H9 (cell line): ENCODE measurements at regions not wholly inside any gene's neighbourhood (a gene's known extent, or its start where the extent isn't known, plus 50 kb on each side); places are given as distances from the start of the nearest gene placed in this dataset.

Experiments used
- DNase-seq: peaks from one replicate; pipeline ENCODE4 v3.0.0-alpha.2; 2017
- H2AFZ ChIP-seq: one replicate; pipeline ENCODE4 v1.6.1; 2013; ENCODE audit warnings: mild to moderate bottlenecking, low read length, control low read depth, moderate library complexity
- H2AK5ac ChIP-seq: 2 replicates; pipeline ENCODE4 v1.6.1; 2013; ENCODE audit warnings: low read length, control low read depth, mixed read lengths; ENCODE audit not compliant: insufficient read length
- H2BK120ac ChIP-seq: one replicate; pipeline ENCODE4 v1.6.1; 2013; ENCODE audit warnings: low read depth, mild to moderate bottlenecking, low read length, control low read depth, inconsistent platforms; ENCODE audit not compliant: poor library complexity, severe bottlenecking
- H2BK12ac ChIP-seq: 2 replicates; pipeline ENCODE4 v1.6.1; 2013; ENCODE audit warnings: low read length, control low read depth, mixed read lengths, low read depth; ENCODE audit not compliant: insufficient read length
- H2BK15ac ChIP-seq: 2 replicates; pipeline ENCODE4 v1.6.1; 2013; ENCODE audit warnings: low read depth, low read length, control low read depth
- H2BK20ac ChIP-seq: one replicate; pipeline ENCODE4 v1.6.1; 2013; ENCODE audit warnings: low read depth, mild to moderate bottlenecking, low read length, control low read depth, inconsistent platforms; ENCODE audit not compliant: poor library complexity, severe bottlenecking
- H2BK5ac ChIP-seq: 2 replicates; pipeline ENCODE4 v1.6.1; 2013; ENCODE audit warnings: low read length, control low read depth, mixed read lengths; ENCODE audit not compliant: insufficient read length
- H3K14ac ChIP-seq: 2 replicates; pipeline ENCODE4 v1.6.1; 2013; ENCODE audit warnings: low read length, control low read depth; ENCODE audit not compliant: insufficient read depth
- H3K18ac ChIP-seq: 2 replicates; pipeline ENCODE4 v1.6.1; 2013; ENCODE audit warnings: low read depth, mild to moderate bottlenecking, mixed read lengths, low read length, control low read depth; ENCODE audit not compliant: insufficient read length
- H3K23ac ChIP-seq: 2 replicates; pipeline ENCODE4 v1.6.1; 2013; ENCODE audit warnings: low read length, control low read depth, mixed read lengths, low read depth; ENCODE audit not compliant: insufficient read length
- H3K23me2 ChIP-seq: 2 replicates; pipeline ENCODE4 v1.6.1; 2013; ENCODE audit warnings: low read depth, mild to moderate bottlenecking, mixed read lengths, low read length, control low read depth; ENCODE audit not compliant: insufficient read length, poor library complexity, severe bottlenecking
- H3K27ac ChIP-seq: 2 replicates; pipeline ENCODE4 v1.5.1; 2013; ENCODE audit warnings: low read length, control low read depth, mixed read lengths, low read depth; ENCODE audit not compliant: insufficient read length
- H3K27me3 ChIP-seq: 2 replicates; pipeline ENCODE4 v1.6.1; 2013; ENCODE audit warnings: low read length, control low read depth, inconsistent platforms; ENCODE audit not compliant: insufficient read depth
- H3K4ac ChIP-seq: 2 replicates; pipeline ENCODE4 v1.6.1; 2013; ENCODE audit warnings: low read depth, mild to moderate bottlenecking, control low read depth, inconsistent platforms, low read length, moderate library complexity
- H3K4me1 ChIP-seq: 2 replicates; pipeline ENCODE4 v1.6.1; 2013; ENCODE audit warnings: low read length, control low read depth, inconsistent platforms; ENCODE audit not compliant: insufficient read depth
- H3K4me2 ChIP-seq: 2 replicates; pipeline ENCODE4 v1.6.1; 2013; ENCODE audit warnings: low read length, control low read depth, mixed read lengths; ENCODE audit not compliant: insufficient read length, insufficient read depth
- H3K56ac ChIP-seq: 2 replicates; pipeline ENCODE4 v1.6.1; 2013; ENCODE audit warnings: low read depth, mild to moderate bottlenecking, mixed read lengths, low read length, control low read depth; ENCODE audit not compliant: insufficient read length
- H3K79me1 ChIP-seq: 2 replicates; pipeline ENCODE4 v1.6.1; 2013; ENCODE audit warnings: low read depth, mild to moderate bottlenecking, moderate library complexity, low read length, control low read depth, inconsistent platforms; ENCODE audit not compliant: insufficient read depth, poor library complexity, severe bottlenecking
- H3K79me2 ChIP-seq: 2 replicates; pipeline ENCODE4 v1.6.1; 2013; ENCODE audit warnings: low read length, control low read depth, inconsistent platforms; ENCODE audit not compliant: insufficient read depth
- H3K9ac ChIP-seq: 2 replicates; pipeline ENCODE4 v1.6.1; 2013; ENCODE audit warnings: low read length, control low read depth, mixed read lengths; ENCODE audit not compliant: insufficient read length; ENCODE audit errors: extremely low read depth
- H3K9me3 ChIP-seq: one replicate; pipeline ENCODE4 v1.6.1; 2013; ENCODE audit warnings: low read depth, low read length, inconsistent platforms; ENCODE audit not compliant: control insufficient read depth
- H3T11ph ChIP-seq: one replicate; pipeline ENCODE4 v1.6.1; 2013; ENCODE audit warnings: mild to moderate bottlenecking, low read length, control low read depth, inconsistent platforms
- H4K20me1 ChIP-seq: one replicate; pipeline ENCODE4 v1.6.1; 2013; ENCODE audit not compliant: control insufficient read depth, insufficient read length, insufficient read depth
- H4K5ac ChIP-seq: 2 replicates; pipeline ENCODE4 v1.6.1; 2013; ENCODE audit warnings: low read depth, mild to moderate bottlenecking, mixed read lengths, low read length, control low read depth; ENCODE audit not compliant: insufficient read length
- H4K8ac ChIP-seq: replicated peaks from 2 replicates; pipeline ENCODE4 v1.6.1; 2013; ENCODE audit warnings: low read length, control low read depth, mixed read lengths, low read depth; ENCODE audit not compliant: insufficient read length
- H4K91ac ChIP-seq: 2 replicates; pipeline ENCODE4 v1.6.1; 2013; ENCODE audit warnings: low read depth, mild to moderate bottlenecking, moderate library complexity, mixed read lengths, low read length, control low read depth; ENCODE audit not compliant: insufficient read length
- H3K27ac Mint-ChIP-seq, 3 experiments: 2 replicates in 2 of 3; 3 replicates in 1 of 3; pipeline ENCODE4 v1.8.0; 2020 to 2021; ENCODE audit warnings: mixed read lengths in 3 of 3, mild to moderate bottlenecking in 1 of 3, moderate library complexity in 1 of 3
- H3K27me3 Mint-ChIP-seq: 2 replicates; pipeline ENCODE4 v1.8.0; 2021; ENCODE audit warnings: low read depth, mild to moderate bottlenecking, moderate library complexity, mixed read lengths
- H3K36me3 Mint-ChIP-seq, 3 experiments: 2 replicates in 2 of 3; 3 replicates in 1 of 3; pipeline ENCODE4 v1.8.0; 2020 to 2021; ENCODE audit warnings: low read depth in 3 of 3, mixed read lengths in 3 of 3; ENCODE audit not compliant: insufficient read depth in 1 of 3
- H3K4me1 Mint-ChIP-seq, 2 experiments: 2 replicates each; pipeline ENCODE4 v1.8.0; 2020; ENCODE audit warnings: mixed read lengths in 2 of 2
- H3K4me3 Mint-ChIP-seq, 2 experiments: 2 replicates in 1 of 2; 3 replicates in 1 of 2; pipeline ENCODE4 v1.8.0; 2020 to 2021; ENCODE audit warnings: mild to moderate bottlenecking in 2 of 2, mixed read lengths in 2 of 2, moderate library complexity in 1 of 2
- H3K9me3 Mint-ChIP-seq, 2 experiments: 2 replicates in 1 of 2; 3 replicates in 1 of 2; pipeline ENCODE4 v1.8.0; 2020; ENCODE audit warnings: mild to moderate bottlenecking in 2 of 2, mixed read lengths in 2 of 2, moderate library complexity in 1 of 2
- CTCF ChIP-seq: fragments of 200-600 bp; sonication (generic); conservative IDR thresholded peaks from 3 replicates; pipeline ENCODE4 v1.8.0; 2021; ENCODE audit warnings: antibody characterized with exemption, mild to moderate bottlenecking
- WGBS: extraction: QIAGEN DNeasy Blood & Tissue Kit; methylation state at CpG from one replicate; pipeline ENCODE4 v1.1.7; 2013; ENCODE audit warnings: missing lambda C conversion rate, low lambda C conversion rate, mixed read lengths; ENCODE audit not compliant: insufficient read length; ENCODE audit errors: extremely low coverage; 5-methylcytosine and 5-hydroxymethylcytosine counted together

- Histone ChIP-seq H2BK12ac (no peak overlapping the region), H3K14ac (no peak overlapping the region), H3K79me2 (no peaks in the 10 kb centered on the region), H3K4me2 (no peak overlapping the region), H2BK20ac (no peak overlapping the region), H3K27ac (no peak overlapping the region), H3K23ac (no peak overlapping the region), H2AFZ (no peak overlapping the region), H3K23me2 (no peaks in the 10 kb centered on the region), H3K9ac (no peak overlapping the region), H3K4ac (no peak overlapping the region), H3K79me1 (no peaks in the 10 kb centered on the region), H4K8ac (no peak overlapping the region), H3K4me1 (no peaks in the 10 kb centered on the region), H2BK5ac (no peak overlapping the region), H4K20me1 (no peaks in the 10 kb centered on the region), H3K18ac (no peak overlapping the region), H3K56ac (no peak overlapping the region), H4K91ac (no peak overlapping the region), H3K27me3 (no peaks in the 10 kb centered on the region), H2BK15ac (no peak overlapping the region), H3K9me3 (no peaks in the 10 kb centered on the region), H4K5ac (no peak overlapping the region), H3T11ph (no peak overlapping the region), H2AK5ac (no peak overlapping the region), H2BK120ac (no peak overlapping the region)
- H3K9me3 Mint-ChIP-seq: peaks cover 15 to 22% of the 10 kb centered on the region in 2 experiments
- no peak for TF ChIP-seq CTCF
- no peak overlapping the region for H3K27ac Mint-ChIP-seq
- H3K36me3 Mint-ChIP-seq: peaks cover 1 to 16% (median 3%) of the 10 kb centered on the region in 3 experiments; a peak in 3 of 7 replicates
- no CpG with 5 or more reads among the region's 2 CpGs for WGBS
- H3K4me1 Mint-ChIP-seq: peaks cover 17 to 28% of the 10 kb centered on the region in 2 experiments
- H3K27me3 Mint-ChIP-seq: peaks cover 36% of the 10 kb centered on the region
- no peak overlapping the region for H3K4me3 Mint-ChIP-seq
- no peak for DNase-seq
Observed at GRCh38 chr2:60127191-60127590, 426.3 kb downstream of the BCL11A start.
